Gastrocnemius medialis (tissue), 4 donors: ENCODE measurements at regions not wholly inside any gene's neighbourhood (a gene's known extent, or its start where the extent isn't known, plus 50 kb on each side); places are given as distances from the start of the nearest gene placed in this dataset.

Experiments
- POLR2A ChIP-seq, 2 donors: fragments of 450-650 bp; IDR thresholded peaks; one replicate each; pipeline ENCODE4 v1.6.1; 2017; ENCODE audit warnings: antibody characterized with exemption in 2 of 2, mild to moderate bottlenecking in 2 of 2, moderate library complexity in 2 of 2
- TF ChIP-seq, protein P1 (sequence below), 5 experiments: fragments of 450-650 bp in 3 of 5; fragments of 200-600 bp in 2 of 5; sonication (generic) in 2 of 5; IDR thresholded peaks in 4 of 5; conservative IDR thresholded peaks in 1 of 5; 1 replicate in 4 of 5; 2 replicates in 1 of 5; pipeline ENCODE4 v1.5.1; 2016 to 2019; ENCODE audit warnings: antibody characterized with exemption in 5 of 5, mild to moderate bottlenecking in 3 of 5, moderate library complexity in 3 of 5

DNA sequence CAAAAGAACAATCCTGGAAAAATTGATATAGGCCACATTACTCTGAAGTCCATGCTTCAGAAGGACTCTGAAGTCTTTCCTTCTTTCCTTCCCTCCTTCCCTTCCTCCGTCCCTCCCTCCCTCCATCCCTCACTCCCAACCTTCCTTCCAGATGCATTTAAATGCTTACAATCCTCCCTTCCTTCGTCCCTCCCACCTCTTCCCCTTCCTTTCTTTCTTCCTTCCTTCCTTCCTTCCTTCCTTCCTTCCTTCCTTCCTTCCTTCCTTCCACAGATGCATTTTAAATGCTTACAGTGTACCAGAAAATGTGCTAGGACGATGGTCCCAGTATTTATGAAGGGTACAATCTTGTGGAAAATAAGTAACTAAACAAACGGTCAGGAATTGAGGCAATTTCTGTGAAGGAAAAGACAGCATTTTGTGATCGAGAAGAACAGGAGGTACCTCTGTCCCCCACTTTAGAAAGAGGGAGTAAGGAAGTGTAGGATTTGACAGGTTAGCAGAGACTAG is 181.3 kb upstream of the TUT7 start:
- TF ChIP-seq POLR2A (IDR thresholded peaks at IDR 0.05) = no peak
- TF ChIP-seq, protein P1, sequence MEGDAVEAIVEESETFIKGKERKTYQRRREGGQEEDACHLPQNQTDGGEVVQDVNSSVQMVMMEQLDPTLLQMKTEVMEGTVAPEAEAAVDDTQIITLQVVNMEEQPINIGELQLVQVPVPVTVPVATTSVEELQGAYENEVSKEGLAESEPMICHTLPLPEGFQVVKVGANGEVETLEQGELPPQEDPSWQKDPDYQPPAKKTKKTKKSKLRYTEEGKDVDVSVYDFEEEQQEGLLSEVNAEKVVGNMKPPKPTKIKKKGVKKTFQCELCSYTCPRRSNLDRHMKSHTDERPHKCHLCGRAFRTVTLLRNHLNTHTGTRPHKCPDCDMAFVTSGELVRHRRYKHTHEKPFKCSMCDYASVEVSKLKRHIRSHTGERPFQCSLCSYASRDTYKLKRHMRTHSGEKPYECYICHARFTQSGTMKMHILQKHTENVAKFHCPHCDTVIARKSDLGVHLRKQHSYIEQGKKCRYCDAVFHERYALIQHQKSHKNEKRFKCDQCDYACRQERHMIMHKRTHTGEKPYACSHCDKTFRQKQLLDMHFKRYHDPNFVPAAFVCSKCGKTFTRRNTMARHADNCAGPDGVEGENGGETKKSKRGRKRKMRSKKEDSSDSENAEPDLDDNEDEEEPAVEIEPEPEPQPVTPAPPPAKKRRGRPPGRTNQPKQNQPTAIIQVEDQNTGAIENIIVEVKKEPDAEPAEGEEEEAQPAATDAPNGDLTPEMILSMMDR (IDR thresholded peaks at IDR 0.05 in 4 of 5, conservative IDR thresholded peaks at IDR 0.05 in 1 of 5) = no peak
